Fibroblast of mammary gland (primary cell): ENCODE measurements at regions not wholly inside any gene's neighbourhood (a gene's known extent, or its start where the extent isn't known, plus 50 kb on each side); places are given as distances from the start of the nearest gene placed in this dataset.

Source experiments
- DNase-seq: peaks from one replicate; pipeline ENCODE4 v3.0.0-alpha.2; 2010; ENCODE audit warnings: low read depth
- H3K4me3 ChIP-seq: 2 replicates; pipeline ENCODE4 v1.5.1; 2011; ENCODE audit warnings: low read depth, mild to moderate bottlenecking, low read length, moderate library complexity; ENCODE audit not compliant: control insufficient read depth
- TF ChIP-seq, protein P1 (sequence below): conservative IDR thresholded peaks from 2 replicates; pipeline ENCODE4 v1.5.1; 2011; ENCODE audit warnings: low read depth, low read length, inconsistent platforms; ENCODE audit not compliant: control insufficient read depth, insufficient read depth

- H3K4me3 ChIP-seq = no peak overlapping the region
- no peak for DNase-seq
- TF ChIP-seq, protein P1, sequence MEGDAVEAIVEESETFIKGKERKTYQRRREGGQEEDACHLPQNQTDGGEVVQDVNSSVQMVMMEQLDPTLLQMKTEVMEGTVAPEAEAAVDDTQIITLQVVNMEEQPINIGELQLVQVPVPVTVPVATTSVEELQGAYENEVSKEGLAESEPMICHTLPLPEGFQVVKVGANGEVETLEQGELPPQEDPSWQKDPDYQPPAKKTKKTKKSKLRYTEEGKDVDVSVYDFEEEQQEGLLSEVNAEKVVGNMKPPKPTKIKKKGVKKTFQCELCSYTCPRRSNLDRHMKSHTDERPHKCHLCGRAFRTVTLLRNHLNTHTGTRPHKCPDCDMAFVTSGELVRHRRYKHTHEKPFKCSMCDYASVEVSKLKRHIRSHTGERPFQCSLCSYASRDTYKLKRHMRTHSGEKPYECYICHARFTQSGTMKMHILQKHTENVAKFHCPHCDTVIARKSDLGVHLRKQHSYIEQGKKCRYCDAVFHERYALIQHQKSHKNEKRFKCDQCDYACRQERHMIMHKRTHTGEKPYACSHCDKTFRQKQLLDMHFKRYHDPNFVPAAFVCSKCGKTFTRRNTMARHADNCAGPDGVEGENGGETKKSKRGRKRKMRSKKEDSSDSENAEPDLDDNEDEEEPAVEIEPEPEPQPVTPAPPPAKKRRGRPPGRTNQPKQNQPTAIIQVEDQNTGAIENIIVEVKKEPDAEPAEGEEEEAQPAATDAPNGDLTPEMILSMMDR = no peak
Measured at GRCh38 chr2:196440413-196440812, 199.1 kb upstream of the CCDC150 start.

DNA sequence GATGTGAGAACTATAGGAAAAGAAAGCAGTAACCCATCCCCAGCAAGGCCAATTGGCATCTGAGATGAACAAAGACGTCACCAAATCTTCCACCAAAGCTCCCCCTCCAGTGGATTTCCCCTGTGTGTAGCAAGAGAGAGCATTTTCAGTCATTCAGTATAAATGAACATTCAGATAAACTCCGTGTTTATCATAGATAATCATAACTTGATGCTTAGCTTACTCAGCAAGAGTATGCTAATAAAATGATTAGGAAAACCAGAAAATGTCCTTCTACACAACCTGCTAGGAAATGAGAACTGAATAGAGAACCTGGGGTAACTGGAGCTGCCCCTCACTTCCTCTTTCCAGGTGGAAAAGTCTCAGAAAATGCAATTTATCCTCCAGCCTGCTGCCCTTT is 198.0 kb upstream of the CCDC150 start:
- DNase-seq = no peak
- no peak overlapping the region for H3K4me3 ChIP-seq
- TF ChIP-seq, protein P1 = no peak

- no peak overlapping the region for H3K4me3 ChIP-seq
- DNase-seq = no peak
- TF ChIP-seq, protein P1 = no peak
Measured at GRCh38 chr2:196442211-196442610, 197.3 kb upstream of the CCDC150 start.

DNA sequence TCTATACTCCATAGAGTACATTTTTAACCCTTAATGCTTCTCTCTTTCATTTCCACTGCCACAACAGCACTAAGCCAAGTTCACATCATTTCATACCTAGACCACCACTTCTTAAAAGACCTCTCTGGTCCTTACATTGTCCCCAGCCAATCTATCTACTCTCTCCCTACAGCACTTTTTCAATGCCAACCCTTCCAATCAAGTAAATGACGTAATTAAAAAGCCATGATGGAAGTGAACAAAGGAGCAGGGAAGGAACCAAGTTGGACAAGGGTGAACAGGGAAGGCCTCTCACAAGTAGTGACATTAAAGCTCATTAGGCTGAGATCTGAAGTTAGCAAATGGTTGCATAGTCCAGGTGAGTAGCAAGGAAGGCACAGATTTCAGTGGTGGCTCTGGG is 195.1 kb upstream of the CCDC150 start:
- H3K4me3 ChIP-seq = no peak overlapping the region
- TF ChIP-seq, protein P1 = no peak
- DNase-seq = no peak

- no peak for DNase-seq
- TF ChIP-seq, protein P1 = no peak
- H3K4me3 ChIP-seq = no peak overlapping the region
Measured at GRCh38 chr2:196445991-196446390, 193.5 kb upstream of the CCDC150 start.

DNA sequence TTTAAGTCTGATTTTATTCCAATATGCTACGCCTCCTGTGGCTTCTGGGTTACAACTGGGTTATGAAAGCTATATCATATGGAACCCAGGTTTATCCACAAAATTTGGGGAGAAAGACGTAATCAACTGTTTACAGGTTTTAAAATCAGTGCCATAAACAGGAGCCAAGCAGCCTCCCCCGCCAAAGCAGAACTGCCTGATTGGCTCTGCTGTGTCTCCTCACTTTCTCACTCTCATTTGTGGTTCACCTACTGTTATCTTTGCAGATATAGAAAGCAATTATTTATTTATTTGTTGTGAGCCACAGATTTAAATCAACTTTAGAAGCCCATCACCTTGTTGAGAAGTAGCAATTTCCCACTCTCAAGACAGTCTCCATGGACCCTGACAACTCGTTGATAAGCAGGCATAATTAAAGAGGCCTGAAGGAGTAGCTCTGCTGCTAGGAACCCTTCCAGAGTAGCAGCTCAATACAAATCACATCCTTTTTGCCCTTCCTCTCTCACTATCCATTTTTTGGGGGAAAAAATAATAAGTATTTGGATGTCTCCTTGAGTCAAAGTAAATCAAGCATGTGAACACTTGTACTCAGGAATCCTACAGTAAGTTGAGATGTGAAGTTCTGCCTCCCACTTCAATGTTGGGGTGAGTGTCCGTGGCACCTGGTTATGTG is 191.0 kb upstream of the CCDC150 start:
- no peak for DNase-seq
- TF ChIP-seq, protein P1 = no peak

GRCh38 chr2:196449083-196449482 is 190.4 kb upstream of the CCDC150 start:
- no peak for DNase-seq
- no peak overlapping the region for H3K4me3 ChIP-seq
- TF ChIP-seq, protein P1 = no peak

More for the DNA sequence above, 191.0 kb upstream of the CCDC150 start:
- no peak overlapping the region for H3K4me3 ChIP-seq
